ENCODE measurements at regions not wholly inside any gene's neighbourhood (a gene's known extent, or its start where the extent isn't known, plus 50 kb on each side); places are given as distances from the start of the nearest gene placed in this dataset.

GRCh38 chr10:61317706-61318105, 135.5 kb downstream of the TMEM26 start:
- TF ChIP-seq CTCF (conservative IDR thresholded peaks at IDR 0.05): no peak
- TF ChIP-seq ZFX (IDR thresholded peaks at IDR 0.05): no peak
